T47D (cell line): ENCODE measurements at regions not wholly inside any gene's neighbourhood (a gene's known extent, or its start where the extent isn't known, plus 50 kb on each side); places are given as distances from the start of the nearest gene placed in this dataset.

Experiments
- DNase-seq, 2 experiments: peaks; one replicate each; pipeline versions ENCODE4 v3.0.0 to v3.0.0-alpha.2; 2011 to 2012; ENCODE audit warnings: low read depth in 1 of 2, low spot score in 1 of 2
- JUND ChIP-seq: IDR thresholded peaks from 2 replicates; pipeline ENCODE4 v1.6.1; 2012; ENCODE audit warnings: low read depth
- in situ Hi-C: cut with HindIII; loops from 2 replicates; pipeline ENCODE4 v1.10.0; 2016; ENCODE audit warnings: low sequenced_read_pairs, low pct_unique_long_range_greater_than_20kb

- DNase-seq: no peak
- in situ Hi-C loops: no loop called here
- TF ChIP-seq JUND: no peak
Observed at GRCh38 chrX:38856670-38857265, 55.5 kb downstream of the MID1IP1 start.

- no peak for TF ChIP-seq JUND
- in situ Hi-C loops: no loop called here
- no peak for DNase-seq
Observed at GRCh38 chrX:38857736-38858523, 56.7 kb downstream of the MID1IP1 start.

GRCh38 chrX:38859602-38860001 is 58.3 kb downstream of the MID1IP1 start:
- no peak for TF ChIP-seq JUND
- in situ Hi-C loops: no loop called here
- no peak for DNase-seq

- no peak for TF ChIP-seq JUND
- in situ Hi-C loops: no loop called here
- DNase-seq: no peak
Observed at GRCh38 chrX:38860106-38861013, 59.1 kb downstream of the MID1IP1 start.

- no peak for DNase-seq
- in situ Hi-C loops: no loop called here
- no peak for TF ChIP-seq JUND
Observed at GRCh38 chrX:38861489-38861888, 60.2 kb downstream of the MID1IP1 start.

GRCh38 chrX:38862100-38862499 is 60.8 kb downstream of the MID1IP1 start:
- TF ChIP-seq JUND: no peak
- in situ Hi-C loops: no loop called here

GRCh38 chrX:38864165-38864564 is 62.9 kb downstream of the MID1IP1 start:
- in situ Hi-C loops: no loop called here
- no peak for TF ChIP-seq JUND
- no peak for DNase-seq

More at GRCh38 chrX:38862100-38862499, 60.8 kb downstream of the MID1IP1 start:
- no peak for DNase-seq

GRCh38 chrX:38868321-38868720 is 67.1 kb downstream of the MID1IP1 start:
- DNase-seq: no peak
- TF ChIP-seq JUND: no peak
- in situ Hi-C loops: no loop called here

- in situ Hi-C loops: no loop called here
- DNase-seq: no peak
- TF ChIP-seq JUND: no peak
Observed at GRCh38 chrX:38868941-38869401, 67.7 kb downstream of the MID1IP1 start.

- peak in 1 of 2 experiments; percentile 53 for DNase-seq
Observed at GRCh38 chrX:38870361-38870895, 69.2 kb downstream of the MID1IP1 start.

GRCh38 chrX:38871129-38872029 is 70.1 kb downstream of the MID1IP1 start:
- in situ Hi-C loops: no loop called here
- no peak for TF ChIP-seq JUND
- peak in 1 of 2 experiments; percentile 11 for DNase-seq

More at GRCh38 chrX:38870361-38870895, 69.2 kb downstream of the MID1IP1 start:
- no peak for TF ChIP-seq JUND
- in situ Hi-C loops: no loop called here

GRCh38 chrX:38877366-38877765 is 76.1 kb downstream of the MID1IP1 start:
- DNase-seq: no peak
- in situ Hi-C loops: no loop called here
- no peak for TF ChIP-seq JUND
